HepG2 (cell line): ENCODE measurements at regions not wholly inside any gene's neighbourhood (a gene's known extent, or its start where the extent isn't known, plus 50 kb on each side); places are given as distances from the start of the nearest gene placed in this dataset.
"Not testable (repeated sequence)": the region's sequence is repeated elsewhere in the genome, so short reads cannot be mapped to it uniquely, and the experiment has no call there.

Source experiments
- ATAC-seq: fragments of 200-7000 bp; cut with Tn5 transposase; 3 replicates; pipeline ENCODE4 v1.9.1; 2020; ENCODE audit warnings: mild to moderate bottlenecking, moderate library complexity
- BruUV-seq: library from RNA; stranded (reverse); fragments of 400-500 nt; replicated peaks from 2 replicates; lab custom pipeline; 2021; lab: Mats Ljungman, UMichigan
- CTCF ChIA-PET: fragments of 300-600 bp; formaldehyde crosslinking; extraction: SDS; loops from one replicate; lab custom pipeline; 2021; ENCODE audit warnings: low total read pairs, inconsistent platforms, low intra/inter-chr PET ratio; lab: Yijun Ruan, JAX
- POLR2A ChIA-PET: fragments of 350-600 bp; sonication (Branson Sonifier 250); formaldehyde crosslinking; loops from one replicate; lab custom pipeline; 2020; ENCODE audit warnings: antibody characterized with exemption, inconsistent platforms; lab: Yijun Ruan, JAX
- DNase-seq: peaks from one replicate; pipeline ENCODE4 v3.0.0-alpha.2; 2015; ENCODE audit warnings: low spot score
- FAIRE-seq: peaks from 3 replicates; lab custom pipeline; 2011; peaks lifted over from hg19 to GRCh38; lab: Jason Lieb, UNC
- H2AFZ ChIP-seq: one replicate; pipeline ENCODE4 v1.6.1; 2011; ENCODE audit warnings: low read length, inconsistent platforms
- H3K27ac ChIP-seq: fragments of 300-600 bp; 3 replicates; pipeline ENCODE4 v1.8.0; 2011; ENCODE audit warnings: mixed run types, mild to moderate bottlenecking, mixed read lengths, low read length, inconsistent platforms; ENCODE audit not compliant: insufficient read depth; ENCODE audit errors: extremely low read length
- H3K27me3 ChIP-seq, 2 experiments: fragments of 200-600 bp in 1 of 2; 2 replicates in 1 of 2; 3 replicates in 1 of 2; pipeline versions ENCODE4 v1.6.0 to v1.8.0; 2011; ENCODE audit warnings: low read length in 2 of 2, mild to moderate bottlenecking in 2 of 2, moderate library complexity in 2 of 2, inconsistent platforms in 1 of 2; ENCODE audit not compliant: insufficient read depth in 2 of 2, control insufficient read depth in 1 of 2
- H3K36me3 ChIP-seq, 2 experiments: fragments of 200-600 bp in 1 of 2; replicated peaks in 1 of 2; 2 replicates in 1 of 2; 3 replicates in 1 of 2; pipeline versions ENCODE4 v1.5.1 to v1.8.0; 2011; ENCODE audit warnings: low read length in 2 of 2, inconsistent platforms in 1 of 2; ENCODE audit not compliant: insufficient read depth in 2 of 2, control insufficient read depth in 1 of 2
- H3K4me1 ChIP-seq: 2 replicates; pipeline ENCODE4 v1.5.1; 2012; ENCODE audit warnings: low read length, inconsistent platforms; ENCODE audit not compliant: insufficient read depth
- H3K4me2 ChIP-seq: 2 replicates; pipeline ENCODE4 v1.6.0; 2011; ENCODE audit warnings: low read depth, low read length, inconsistent platforms
- H3K4me3 ChIP-seq, 3 experiments: fragments of 200-600 bp in 1 of 3; sonication (generic), shearing (Covaris generic) in 1 of 3; replicated peaks in 1 of 3; 2 replicates each; pipeline ENCODE4 v1.5.1; 2011 to 2016; ENCODE audit warnings: low read length in 3 of 3, inconsistent platforms in 2 of 3, low read depth in 2 of 3, mild to moderate bottlenecking in 2 of 3, control low read depth in 1 of 3, mixed read lengths in 1 of 3; ENCODE audit not compliant: insufficient read depth in 1 of 3
- H3K79me2 ChIP-seq: one replicate; pipeline ENCODE4 v1.6.1; 2011; ENCODE audit warnings: low read length, inconsistent platforms; ENCODE audit not compliant: insufficient read depth
- H3K9ac ChIP-seq: 2 replicates; pipeline ENCODE4 v1.6.0; 2011; ENCODE audit warnings: mild to moderate bottlenecking, low read depth, low read length, inconsistent platforms; ENCODE audit not compliant: insufficient read depth
- H3K9me3 ChIP-seq: 2 replicates; pipeline ENCODE4 v1.5.1; 2012; ENCODE audit warnings: mild to moderate bottlenecking, low read length
- H4K20me1 ChIP-seq: 2 replicates; pipeline ENCODE4 v1.6.0; 2011; ENCODE audit warnings: inconsistent platforms, mild to moderate bottlenecking, low read length, moderate library complexity; ENCODE audit not compliant: insufficient read depth
- NR0B2 ChIP-seq: sonication (generic); formaldehyde crosslinking; IDR thresholded peaks from 2 replicates; pipeline ENCODE4 v1.4.0; 2020; ENCODE audit warnings: mild to moderate bottlenecking, missing genetic modification reagents
- PBX2 ChIP-seq: IDR thresholded peaks from 2 replicates; pipeline ENCODE4 v1.6.1; 2016; ENCODE audit warnings: control low read depth
- U2AF2 ChIP-seq: fragments of 200-400 bp; formaldehyde crosslinking; IDR thresholded peaks from 2 replicates; pipeline ENCODE4 v1.6.1; 2017; ENCODE audit warnings: low read depth, mild to moderate bottlenecking, low read length
- USF2 ChIP-seq, 2 experiments: sonication (generic) in 1 of 2; formaldehyde crosslinking in 1 of 2; IDR thresholded peaks; 2 replicates each; pipeline versions ENCODE4 v1.5.1 to v1.6.1; 2011 to 2020; ENCODE audit warnings: borderline replicate concordance in 1 of 2, low read depth in 1 of 2, low read length in 1 of 2, mild to moderate bottlenecking in 1 of 2, missing genetic modification reagents in 1 of 2, moderate library complexity in 1 of 2
- ZNF20 ChIP-seq: sonication (generic); formaldehyde crosslinking; IDR thresholded peaks from 2 replicates; pipeline ENCODE4 v1.4.0; 2020; ENCODE audit warnings: mild to moderate bottlenecking, moderate library complexity, missing genetic modification reagents
- WGBS: methylation state at CpG from one replicate; pipeline ENCODE4 v1.1.6; 2017; ENCODE audit warnings: low lambda C conversion rate; 5-methylcytosine and 5-hydroxymethylcytosine counted together
- in situ Hi-C: cut with HindIII; loops from 2 replicates; pipeline ENCODE4 v1.10.0; 2017; ENCODE audit warnings: low pct_unique_long_range_greater_than_20kb; ENCODE audit not compliant: extremely low pct_ligation_motif_present
- intact Hi-C: fragments of 100-400 bp; cut with micrococcal nuclease; formaldehyde crosslinking; loops from one replicate; pipeline ENCODE4 v1.10.0; 2022; ENCODE audit not compliant: unreplicated experiment

GRCh38 chr4:31793907-31794306 lies 1073.7 kb downstream of the PCDH7 start:
- Histone ChIP-seq H3K9ac (no peak overlapping the region), H3K4me1 (no peaks in the 10 kb centered on the region), H4K20me1 (no peaks in the 10 kb centered on the region), H3K27ac (no peak overlapping the region), H2AFZ (no peak overlapping the region), H3K4me2 (no peak overlapping the region), H3K36me3 (no peaks in the 10 kb centered on the region), H3K79me2 (no peaks in the 10 kb centered on the region), H3K27me3 (no peaks in the 10 kb centered on the region), H3K4me3 (no peak overlapping the region), H3K9me3 (peaks cover 11% of the 10 kb centered on the region)
- 55% methylated on average over 4 of the region's 4 CpGs for WGBS
- DNase-seq (no peak), FAIRE-seq (no peak), ATAC-seq (no peak)
- POLR2A ChIA-PET, result no interaction called here
- CTCF ChIA-PET, result no interaction called here
- in situ Hi-C loops, result no loop called here
- no TSS peak for BruUV-seq
- TF ChIP-seq USF2 (IDR thresholded peaks at IDR 0.05; ENCODE audit: low read depth, low read length) (no peak), USF2 (CRISPR knock-in tag; IDR thresholded peaks at IDR 0.05; ENCODE audit: borderline replicate concordance) (no peak), PBX2 (CRISPR knock-in tag) (no peak), NR0B2 (CRISPR knock-in tag) (no peak), ZNF20 (CRISPR knock-in tag) (no peak), U2AF2 (no peak)
- intact Hi-C loops, result no loop called here

- intact Hi-C loops, result not testable (repeated sequence)
Observed at GRCh38 chr4:31797052-31797451, 1076.9 kb downstream of the PCDH7 start.

More at GRCh38 chr4:31797052-31797451, 1076.9 kb downstream of the PCDH7 start:
- FAIRE-seq, H3K9ac ChIP-seq, H4K20me1 ChIP-seq, POLR2A ChIA-PET, H3K79me2 ChIP-seq, in situ Hi-C loops, ATAC-seq, H2AFZ ChIP-seq, H3K27me3 ChIP-seq, H3K4me3 ChIP-seq, H3K36me3 ChIP-seq, DNase-seq, H3K4me1 ChIP-seq, H3K4me2 ChIP-seq, BruUV-seq, CTCF ChIA-PET, H3K27ac ChIP-seq: not testable (repeated sequence)
- WGBS, result 13% methylated on average over 1 of the region's 1 CpG
- H3K9me3 ChIP-seq, result peaks cover 27% of the 10 kb centered on the region
